T-helper 2 cell treated with Interferon-gamma antibody and Interleukin-4, amounts not matched to agents 5 μg/mL and 100 μg/mL, for 36 hours (primary cell): ENCODE measurements at regions not wholly inside any gene's neighbourhood (a gene's known extent, or its start where the extent isn't known, plus 50 kb on each side); places are given as distances from the start of the nearest gene placed in this dataset.

ENCODE experiments used
- DNase-seq: peaks from one replicate; pipeline ENCODE4 v3.0.0; 2021; ENCODE audit warnings: low spot score
- H3K27ac Mint-ChIP-seq: one replicate; pipeline ENCODE4 v1.8.0; 2021; ENCODE audit warnings: mild to moderate bottlenecking, mixed read lengths
- H3K27me3 Mint-ChIP-seq: one replicate; pipeline ENCODE4 v1.8.0; 2021; ENCODE audit warnings: low read depth, mixed read lengths
- H3K36me3 Mint-ChIP-seq: one replicate; pipeline ENCODE4 v1.8.0; 2021; ENCODE audit warnings: low read depth, mixed read lengths
- H3K4me1 Mint-ChIP-seq: one replicate; pipeline ENCODE4 v1.8.0; 2021; ENCODE audit warnings: low read depth, mixed read lengths
- H3K4me3 Mint-ChIP-seq: one replicate; pipeline ENCODE4 v1.8.0; 2022; ENCODE audit warnings: mild to moderate bottlenecking, moderate library complexity, mixed read lengths
- H3K9me3 Mint-ChIP-seq: one replicate; pipeline ENCODE4 v1.8.0; 2021; ENCODE audit warnings: mixed read lengths

- DNase-seq = no peak
- no peaks in the 10 kb centered on the region for H3K9me3 Mint-ChIP-seq
- H3K4me1 Mint-ChIP-seq = no peaks in the 10 kb centered on the region
- H3K4me3 Mint-ChIP-seq = no peak overlapping the region
- no peaks in the 10 kb centered on the region for H3K36me3 Mint-ChIP-seq
- no peaks in the 10 kb centered on the region for H3K27me3 Mint-ChIP-seq
- no peak overlapping the region for H3K27ac Mint-ChIP-seq
These were observed 126.4 kb upstream of the KIRREL3 start for GRCh38 chr11:127126986-127127385.

GRCh38 chr11:127119356-127119755, 118.8 kb upstream of the KIRREL3 start:
- Mint-ChIP-seq H3K36me3 (no peaks in the 10 kb centered on the region), H3K9me3 (no peaks in the 10 kb centered on the region), H3K4me3 (no peak overlapping the region), H3K27me3 (no peaks in the 10 kb centered on the region), H3K4me1 (no peaks in the 10 kb centered on the region), H3K27ac (no peak overlapping the region)
- no peak for DNase-seq

- H3K4me1 Mint-ChIP-seq = no peaks in the 10 kb centered on the region
- no peaks in the 10 kb centered on the region for H3K27me3 Mint-ChIP-seq
- H3K4me3 Mint-ChIP-seq = no peak overlapping the region
- H3K27ac Mint-ChIP-seq = no peak overlapping the region
- no peak for DNase-seq
- no peaks in the 10 kb centered on the region for H3K36me3 Mint-ChIP-seq
- H3K9me3 Mint-ChIP-seq = no peaks in the 10 kb centered on the region
These were observed 118.2 kb upstream of the KIRREL3 start for GRCh38 chr11:127118811-127119210.

- no peaks in the 10 kb centered on the region for H3K27me3 Mint-ChIP-seq
- DNase-seq = no peak
- no peak overlapping the region for H3K27ac Mint-ChIP-seq
- no peaks in the 10 kb centered on the region for H3K4me1 Mint-ChIP-seq
- H3K9me3 Mint-ChIP-seq = no peaks in the 10 kb centered on the region
- H3K36me3 Mint-ChIP-seq = no peaks in the 10 kb centered on the region
- H3K4me3 Mint-ChIP-seq = no peak overlapping the region
These were observed 116.7 kb upstream of the KIRREL3 start for GRCh38 chr11:127117231-127117739.

- no peak for DNase-seq
- H3K4me3 Mint-ChIP-seq = no peak overlapping the region
- H3K9me3 Mint-ChIP-seq = no peaks in the 10 kb centered on the region
- H3K4me1 Mint-ChIP-seq = no peaks in the 10 kb centered on the region
- H3K27me3 Mint-ChIP-seq = no peaks in the 10 kb centered on the region
- no peak overlapping the region for H3K27ac Mint-ChIP-seq
- no peaks in the 10 kb centered on the region for H3K36me3 Mint-ChIP-seq
These were observed 115.3 kb upstream of the KIRREL3 start for GRCh38 chr11:127115844-127116243.

GRCh38 chr11:127114035-127114434, 113.5 kb upstream of the KIRREL3 start:
- DNase-seq = no peak
- H3K36me3 Mint-ChIP-seq = no peaks in the 10 kb centered on the region
- no peaks in the 10 kb centered on the region for H3K4me1 Mint-ChIP-seq
- H3K9me3 Mint-ChIP-seq = no peaks in the 10 kb centered on the region
- H3K27ac Mint-ChIP-seq = no peak overlapping the region
- no peak overlapping the region for H3K4me3 Mint-ChIP-seq
- no peaks in the 10 kb centered on the region for H3K27me3 Mint-ChIP-seq

GRCh38 chr11:127110542-127110941, 110.0 kb upstream of the KIRREL3 start:
- Mint-ChIP-seq H3K9me3 (no peaks in the 10 kb centered on the region), H3K36me3 (no peaks in the 10 kb centered on the region), H3K4me1 (no peaks in the 10 kb centered on the region), H3K27me3 (no peaks in the 10 kb centered on the region), H3K27ac (no peak overlapping the region), H3K4me3 (no peak overlapping the region)
- DNase-seq = no peak

GRCh38 chr11:127109796-127110480, 109.4 kb upstream of the KIRREL3 start:
- DNase-seq = no peak
- Mint-ChIP-seq H3K4me3 (no peak overlapping the region), H3K27me3 (no peaks in the 10 kb centered on the region), H3K9me3 (no peaks in the 10 kb centered on the region), H3K36me3 (no peaks in the 10 kb centered on the region), H3K27ac (no peak overlapping the region), H3K4me1 (no peaks in the 10 kb centered on the region)

- no peaks in the 10 kb centered on the region for H3K27me3 Mint-ChIP-seq
- no peaks in the 10 kb centered on the region for H3K9me3 Mint-ChIP-seq
- H3K4me3 Mint-ChIP-seq = no peak overlapping the region
- H3K4me1 Mint-ChIP-seq = no peaks in the 10 kb centered on the region
- H3K27ac Mint-ChIP-seq = no peak overlapping the region
- DNase-seq = no peak
- H3K36me3 Mint-ChIP-seq = no peaks in the 10 kb centered on the region
These were observed 108.3 kb upstream of the KIRREL3 start for GRCh38 chr11:127108838-127109237.

- Mint-ChIP-seq H3K4me3 (no peak overlapping the region), H3K36me3 (no peaks in the 10 kb centered on the region), H3K27ac (no peak overlapping the region), H3K4me1 (no peaks in the 10 kb centered on the region), H3K27me3 (no peaks in the 10 kb centered on the region), H3K9me3 (no peaks in the 10 kb centered on the region)
- no peak for DNase-seq
These were observed 106.4 kb upstream of the KIRREL3 start for GRCh38 chr11:127106938-127107337.

- Mint-ChIP-seq H3K9me3 (no peaks in the 10 kb centered on the region), H3K36me3 (no peaks in the 10 kb centered on the region), H3K27ac (no peak overlapping the region), H3K27me3 (no peaks in the 10 kb centered on the region), H3K4me1 (no peaks in the 10 kb centered on the region), H3K4me3 (no peak overlapping the region)
- DNase-seq = no peak
These were observed 105.3 kb upstream of the KIRREL3 start for GRCh38 chr11:127105593-127106541.

GRCh38 chr11:127103586-127104388, 103.2 kb upstream of the KIRREL3 start:
- Mint-ChIP-seq H3K9me3 (no peaks in the 10 kb centered on the region), H3K27ac (no peak overlapping the region), H3K27me3 (no peaks in the 10 kb centered on the region), H3K4me3 (no peak overlapping the region), H3K4me1 (no peaks in the 10 kb centered on the region), H3K36me3 (no peaks in the 10 kb centered on the region)
- no peak for DNase-seq

GRCh38 chr11:127098684-127099083, 98.1 kb upstream of the KIRREL3 start:
- no peaks in the 10 kb centered on the region for H3K9me3 Mint-ChIP-seq
- no peak overlapping the region for H3K4me3 Mint-ChIP-seq
- no peaks in the 10 kb centered on the region for H3K27me3 Mint-ChIP-seq
- H3K36me3 Mint-ChIP-seq = no peaks in the 10 kb centered on the region
- DNase-seq = no peak
- no peaks in the 10 kb centered on the region for H3K4me1 Mint-ChIP-seq
- H3K27ac Mint-ChIP-seq = no peak overlapping the region

GRCh38 chr11:127080735-127081134, 80.2 kb upstream of the KIRREL3 start:
- no peak for DNase-seq
- no peaks in the 10 kb centered on the region for H3K4me1 Mint-ChIP-seq
- no peaks in the 10 kb centered on the region for H3K36me3 Mint-ChIP-seq
- no peak overlapping the region for H3K4me3 Mint-ChIP-seq
- no peaks in the 10 kb centered on the region for H3K9me3 Mint-ChIP-seq
- no peak overlapping the region for H3K27ac Mint-ChIP-seq
- no peaks in the 10 kb centered on the region for H3K27me3 Mint-ChIP-seq
